Liver (tissue), 8 donors: ENCODE measurements at regions not wholly inside any gene's neighbourhood (a gene's known extent, or its start where the extent isn't known, plus 50 kb on each side); places are given as distances from the start of the nearest gene placed in this dataset.
"Not testable (repeated sequence)": the region's sequence is repeated elsewhere in the genome, so short reads cannot be mapped to it uniquely, and the experiment has no call there.

Source experiments
- DNase-seq: peaks from one replicate; pipeline ENCODE4 v3.0.0-alpha.2; 2017; ENCODE audit warnings: low spot score
- H3K27ac ChIP-seq, 2 donors: one replicate each; pipeline ENCODE4 v1.7.0; 2013; ENCODE audit warnings: inconsistent platforms in 2 of 2, low read length in 2 of 2, control low read depth in 1 of 2, low read depth in 1 of 2, mild to moderate bottlenecking in 1 of 2
- H3K27me3 ChIP-seq, 4 donors: one replicate each; pipeline versions ENCODE4 v1.6.1 to v1.7.0; 2013; ENCODE audit warnings: low read length in 3 of 4, inconsistent platforms in 1 of 4, mild to moderate bottlenecking in 1 of 4, moderate library complexity in 1 of 4; ENCODE audit not compliant: control insufficient read depth in 4 of 4, insufficient read depth in 4 of 4
- H3K36me3 ChIP-seq, 4 donors: one replicate each; pipeline versions ENCODE4 v1.6.1 to v1.7.0; 2013; ENCODE audit warnings: low read length in 3 of 4, mild to moderate bottlenecking in 3 of 4, low read depth in 1 of 4, moderate library complexity in 1 of 4; ENCODE audit not compliant: control insufficient read depth in 4 of 4, insufficient read depth in 3 of 4
- H3K4me1 ChIP-seq, 4 donors: one replicate each; pipeline versions ENCODE4 v1.6.1 to v1.7.0; 2013; ENCODE audit warnings: low read length in 3 of 4, mild to moderate bottlenecking in 3 of 4, moderate library complexity in 1 of 4; ENCODE audit not compliant: control insufficient read depth in 4 of 4, insufficient read depth in 4 of 4
- H3K4me3 ChIP-seq, 3 donors: one replicate each; pipeline versions ENCODE4 v1.6.1 to v1.7.0; 2013; ENCODE audit warnings: low read length in 3 of 3, control low read depth in 1 of 3, low read depth in 1 of 3, mild to moderate bottlenecking in 1 of 3
- H3K9ac ChIP-seq, 2 donors: one replicate each; pipeline ENCODE4 v1.7.0; 2013; ENCODE audit warnings: low read length in 2 of 2, mild to moderate bottlenecking in 2 of 2, moderate library complexity in 2 of 2, control low read depth in 1 of 2, low read depth in 1 of 2
- H3K9me3 ChIP-seq, 4 donors: one replicate each; pipeline versions ENCODE4 v1.6.1 to v1.7.0; 2013; ENCODE audit warnings: low read length in 3 of 4; ENCODE audit not compliant: control insufficient read depth in 4 of 4
- CTCF ChIP-seq: fragments of 150-350 bp; IDR thresholded peaks from 2 replicates; pipeline ENCODE4 v1.5.1; 2017; ENCODE audit warnings: improper control_type of control experiment, low read depth, low read length; ENCODE audit not compliant: missing input control
- EGR1 ChIP-seq, 2 donors: IDR thresholded peaks; 2 replicates each; pipeline ENCODE4 v1.6.1; 2016 to 2018; ENCODE audit warnings: antibody characterized with exemption in 2 of 2, low read depth in 2 of 2
- FOXA1 ChIP-seq: IDR thresholded peaks from 2 replicates; pipeline ENCODE4 v1.6.1; 2016; ENCODE audit warnings: antibody characterized with exemption
- HNF4A ChIP-seq, 2 donors: conservative IDR thresholded peaks; 2 replicates each; pipeline ENCODE4 v1.6.1; 2016; ENCODE audit warnings: antibody characterized with exemption in 2 of 2, mild to moderate bottlenecking in 2 of 2
- RAD21 ChIP-seq, 2 donors: IDR thresholded peaks; 2 replicates each; pipeline ENCODE4 v1.6.1; 2016; ENCODE audit warnings: antibody characterized with exemption in 2 of 2, mild to moderate bottlenecking in 2 of 2
- REST ChIP-seq: IDR thresholded peaks from 2 replicates; pipeline ENCODE4 v1.6.1; 2016; ENCODE audit warnings: antibody characterized with exemption, mild to moderate bottlenecking
- SP1 ChIP-seq: IDR thresholded peaks from 2 replicates; pipeline ENCODE4 v1.6.1; 2018; ENCODE audit warnings: antibody characterized with exemption, mild to moderate bottlenecking
- TAF1 ChIP-seq: conservative IDR thresholded peaks from 2 replicates; pipeline ENCODE4 v1.6.1; 2016; ENCODE audit warnings: antibody characterized with exemption, mild to moderate bottlenecking
- YY1 ChIP-seq: IDR thresholded peaks from 2 replicates; pipeline ENCODE4 v1.6.1; 2016; ENCODE audit warnings: antibody characterized with exemption, mild to moderate bottlenecking
- ZBTB33 ChIP-seq: IDR thresholded peaks from 2 replicates; pipeline ENCODE4 v1.6.1; 2016; ENCODE audit warnings: antibody characterized with exemption
- WGBS: extraction: QIAGEN DNeasy Blood & Tissue Kit; methylation state at CpG from one replicate; pipeline ENCODE4 v1.1.7; 2013; 5-methylcytosine and 5-hydroxymethylcytosine counted together
- donor health status: healthy.
- donor health status: healthy.
- donor health status: healthy.
- donor health status: healthy.
- donor health status: healthy.

GRCh38 chr10:64430690-64431323 is 909.6 kb downstream of the REEP3 start:
- TF ChIP-seq HNF4A (conservative IDR thresholded peaks at IDR 0.05) (peak in 1 of 2 donors; percentile 30), RAD21 (IDR thresholded peaks at IDR 0.05) (peak; percentile 65 to 77), YY1 (no peak), FOXA1 (no peak), EGR1 (IDR thresholded peaks at IDR 0.05; ENCODE audit: low read depth in 2 of 2) (no peak), CTCF (peak; percentile 32)
- Histone ChIP-seq H3K4me3 (no peak overlapping the region), H3K9me3 (no peaks in the 10 kb centered on the region), H3K4me1 (no peaks in the 10 kb centered on the region), H3K36me3 (no peaks in the 10 kb centered on the region), H3K27me3 (no peaks in the 10 kb centered on the region), H3K27ac (no peak overlapping the region), H3K9ac (no peak overlapping the region)
- no peak for DNase-seq
- WGBS = 25% methylated on average over 2 of the region's 2 CpGs

- 86% methylated on average over 14 of the region's 14 CpGs for whole genome bisulfite sequencing
- not testable (repeated sequence) for H3K27ac ChIP-seq, DNase-seq, H3K9me3 ChIP-seq, H3K9ac ChIP-seq, H3K36me3 ChIP-seq, H3K4me3 ChIP-seq, H3K4me1 ChIP-seq, H3K27me3 ChIP-seq
These were observed 920.7 kb downstream of the REEP3 start for GRCh38 chr10:64441872-64442271.

GRCh38 chr10:64444163-64444562 is 923.0 kb downstream of the REEP3 start:
- H3K27me3 ChIP-seq = no peaks in the 10 kb centered on the region
- TF ChIP-seq REST (no peak), ZBTB33 (no peak), SP1 (no peak), TAF1 (no peak)
- no peak for DNase-seq
- no peaks in the 10 kb centered on the region for H3K4me1 ChIP-seq
- no peak overlapping the region for H3K4me3 ChIP-seq
- no peaks in the 10 kb centered on the region for H3K9me3 ChIP-seq
- H3K36me3 ChIP-seq = no peaks in the 10 kb centered on the region
- no peak overlapping the region for H3K27ac ChIP-seq
- no peak overlapping the region for H3K9ac ChIP-seq
